Chondrocyte (in vitro differentiated cells): ENCODE measurements at regions not wholly inside any gene's neighbourhood (a gene's known extent, or its start where the extent isn't known, plus 50 kb on each side); places are given as distances from the start of the nearest gene placed in this dataset.

ENCODE experiments used
- DNase-seq: peaks from one replicate; pipeline ENCODE4 v3.0.0; 2021; ENCODE audit warnings: mixed read lengths, low spot score
- H3K27ac Mint-ChIP-seq: one replicate; pipeline ENCODE4 v1.8.0; 2021; ENCODE audit warnings: mild to moderate bottlenecking, moderate library complexity, mixed read lengths; ENCODE audit not compliant: unreplicated experiment
- H3K27me3 Mint-ChIP-seq: 2 replicates; pipeline ENCODE4 v1.8.0; 2021; ENCODE audit warnings: low read depth, mixed read lengths
- H3K36me3 Mint-ChIP-seq: 2 replicates; pipeline ENCODE4 v1.8.0; 2021; ENCODE audit warnings: low read depth, mixed read lengths
- H3K4me1 Mint-ChIP-seq: 2 replicates; pipeline ENCODE4 v1.8.0; 2021; ENCODE audit warnings: low read depth, mild to moderate bottlenecking, mixed read lengths
- H3K4me3 Mint-ChIP-seq: one replicate; pipeline ENCODE4 v1.8.0; 2021; ENCODE audit warnings: mild to moderate bottlenecking, moderate library complexity, mixed read lengths; ENCODE audit not compliant: unreplicated experiment
- H3K9me3 Mint-ChIP-seq: 2 replicates; pipeline ENCODE4 v1.8.0; 2021; ENCODE audit warnings: low read depth, mixed read lengths
- TF ChIP-seq, protein P1 (sequence below): fragments of 200-600 bp; sonication (generic); IDR thresholded peaks from 2 replicates; pipeline ENCODE4 v1.5.0; 2021; ENCODE audit warnings: antibody characterized with exemption, mild to moderate bottlenecking, moderate library complexity

GRCh38 chr6:137795501-137795900 lies 71.6 kb upstream of the TNFAIP3 start:
- no peaks in the 10 kb centered on the region for H3K4me1 Mint-ChIP-seq
- TF ChIP-seq, protein P1, sequence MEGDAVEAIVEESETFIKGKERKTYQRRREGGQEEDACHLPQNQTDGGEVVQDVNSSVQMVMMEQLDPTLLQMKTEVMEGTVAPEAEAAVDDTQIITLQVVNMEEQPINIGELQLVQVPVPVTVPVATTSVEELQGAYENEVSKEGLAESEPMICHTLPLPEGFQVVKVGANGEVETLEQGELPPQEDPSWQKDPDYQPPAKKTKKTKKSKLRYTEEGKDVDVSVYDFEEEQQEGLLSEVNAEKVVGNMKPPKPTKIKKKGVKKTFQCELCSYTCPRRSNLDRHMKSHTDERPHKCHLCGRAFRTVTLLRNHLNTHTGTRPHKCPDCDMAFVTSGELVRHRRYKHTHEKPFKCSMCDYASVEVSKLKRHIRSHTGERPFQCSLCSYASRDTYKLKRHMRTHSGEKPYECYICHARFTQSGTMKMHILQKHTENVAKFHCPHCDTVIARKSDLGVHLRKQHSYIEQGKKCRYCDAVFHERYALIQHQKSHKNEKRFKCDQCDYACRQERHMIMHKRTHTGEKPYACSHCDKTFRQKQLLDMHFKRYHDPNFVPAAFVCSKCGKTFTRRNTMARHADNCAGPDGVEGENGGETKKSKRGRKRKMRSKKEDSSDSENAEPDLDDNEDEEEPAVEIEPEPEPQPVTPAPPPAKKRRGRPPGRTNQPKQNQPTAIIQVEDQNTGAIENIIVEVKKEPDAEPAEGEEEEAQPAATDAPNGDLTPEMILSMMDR, result no peak
- no peak for DNase-seq
- no peak overlapping the region for H3K4me3 Mint-ChIP-seq
- no peaks in the 10 kb centered on the region for H3K27me3 Mint-ChIP-seq
- no peak overlapping the region for H3K27ac Mint-ChIP-seq
- no peaks in the 10 kb centered on the region for H3K36me3 Mint-ChIP-seq
- H3K9me3 Mint-ChIP-seq, result no peaks in the 10 kb centered on the region

- Mint-ChIP-seq H3K9me3 (no peaks in the 10 kb centered on the region), H3K27ac (no peak overlapping the region), H3K36me3 (no peaks in the 10 kb centered on the region), H3K4me3 (no peak overlapping the region), H3K4me1 (no peaks in the 10 kb centered on the region), H3K27me3 (no peaks in the 10 kb centered on the region)
- DNase-seq, result no peak
- TF ChIP-seq, protein P1, result no peak
Measured at GRCh38 chr6:137798261-137798660, 68.8 kb upstream of the TNFAIP3 start.

DNA sequence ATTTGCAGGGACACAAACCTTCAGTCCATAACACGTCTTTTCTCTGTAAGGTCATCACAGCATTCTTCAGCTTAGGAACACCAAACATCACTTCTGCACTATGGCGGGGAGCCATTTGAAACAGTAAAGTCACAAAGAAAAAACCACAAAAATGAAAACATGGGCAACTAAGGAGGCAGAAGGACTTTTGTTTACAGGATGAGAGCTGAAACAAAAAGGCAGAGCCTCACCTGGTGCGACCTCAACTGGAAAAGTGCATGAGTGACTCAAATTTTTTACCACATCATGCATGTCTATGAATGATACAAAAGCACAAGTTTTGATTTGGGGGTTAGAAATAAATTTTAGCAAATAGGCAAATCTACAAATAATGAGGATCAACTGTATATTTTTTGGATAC lies 68.2 kb upstream of the TNFAIP3 start:
- no peak overlapping the region for H3K27ac Mint-ChIP-seq
- no peaks in the 10 kb centered on the region for H3K36me3 Mint-ChIP-seq
- DNase-seq, result no peak
- H3K27me3 Mint-ChIP-seq, result no peaks in the 10 kb centered on the region
- no peak overlapping the region for H3K4me3 Mint-ChIP-seq
- TF ChIP-seq, protein P1, result no peak
- H3K9me3 Mint-ChIP-seq, result peaks cover 2% of the 10 kb centered on the region
- H3K4me1 Mint-ChIP-seq, result no peaks in the 10 kb centered on the region

GRCh38 chr6:137799950-137800568 lies 67.0 kb upstream of the TNFAIP3 start:
- TF ChIP-seq, protein P1, result peak; percentile 79
- Mint-ChIP-seq H3K36me3 (no peaks in the 10 kb centered on the region), H3K4me1 (peaks cover 10% of the 10 kb centered on the region), H3K9me3 (peaks cover 2% of the 10 kb centered on the region), H3K4me3 (no peak overlapping the region), H3K27me3 (no peaks in the 10 kb centered on the region), H3K27ac (no peak overlapping the region)
- DNase-seq, result no peak

DNA sequence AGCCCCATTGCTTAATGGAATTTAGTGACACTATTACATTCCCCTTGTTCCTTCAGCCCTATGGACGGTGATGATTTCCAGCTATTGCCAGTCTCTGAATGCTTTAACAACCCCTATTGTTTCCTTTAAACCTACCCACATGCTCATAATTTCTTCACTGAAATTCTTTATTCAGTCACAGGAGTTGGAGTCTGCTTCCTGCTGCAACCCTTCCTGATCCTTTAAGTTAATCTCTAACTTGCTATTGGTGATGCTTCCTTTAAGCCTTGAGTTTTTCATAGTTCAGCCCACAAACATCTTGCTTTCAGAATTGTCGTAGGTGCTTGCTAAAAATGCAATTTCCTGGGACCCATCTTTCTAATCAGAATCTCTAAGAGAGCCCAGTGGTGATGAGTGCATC lies 66.3 kb upstream of the TNFAIP3 start:
- no peak overlapping the region for H3K27ac Mint-ChIP-seq

More for the DNA sequence above, 66.3 kb upstream of the TNFAIP3 start:
- no peaks in the 10 kb centered on the region for H3K36me3 Mint-ChIP-seq
- DNase-seq, result no peak
- no peak overlapping the region for H3K4me3 Mint-ChIP-seq
- H3K9me3 Mint-ChIP-seq, result peaks cover 2% of the 10 kb centered on the region
- TF ChIP-seq, protein P1, result no peak
- peaks cover 17% of the 10 kb centered on the region for H3K4me1 Mint-ChIP-seq
- no peaks in the 10 kb centered on the region for H3K27me3 Mint-ChIP-seq
